ENCODE measurements at regions not wholly inside any gene's neighbourhood (a gene's known extent, or its start where the extent isn't known, plus 50 kb on each side); places are given as distances from the start of the nearest gene placed in this dataset.

GRCh38 chr15:100781061-100781960 is 98.3 kb upstream of the ALDH1A3 start:
- peak in 2 of 6 donors; percentile 2 to 5 for DNase-seq
- Histone ChIP-seq H3K4me3 (no peak overlapping the region), H3K36me3 (no peaks in the 10 kb centered on the region), H3K4me1 (no peaks in the 10 kb centered on the region), H3K27ac (no peak overlapping the region), H3K27me3 (no peaks in the 10 kb centered on the region), H3K9me3 (no peaks in the 10 kb centered on the region)
- intact Hi-C loops (cut with DNase I), result no loop called here
- no peak for TF ChIP-seq CTCF (IDR thresholded peaks at IDR 0.05)
- ATAC-seq, result no peak
- 78 to 90% methylated on average over 11 of the region's 11 CpGs for WGBS, 2 donors
- FAIRE-seq, result no peak

GRCh38 chr15:100781961-100782530 is 97.6 kb upstream of the ALDH1A3 start:
- 77 to 91% methylated on average over 5 to 7 of the region's 7 CpGs for WGBS, 2 donors
- DNase-seq (peak in 1 of 6 donors; percentile 5), FAIRE-seq (no peak), ATAC-seq (no peak)
- Histone ChIP-seq H3K4me1 (no peaks in the 10 kb centered on the region), H3K4me3 (no peak overlapping the region), H3K27ac (no peak overlapping the region), H3K9me3 (no peaks in the 10 kb centered on the region), H3K27me3 (no peaks in the 10 kb centered on the region), H3K36me3 (no peaks in the 10 kb centered on the region)
- intact Hi-C loops (cut with DNase I), result no loop called here
- no peak for TF ChIP-seq CTCF (IDR thresholded peaks at IDR 0.05)

GRCh38 chr15:100783291-100783690 is 96.3 kb upstream of the ALDH1A3 start:
- Histone ChIP-seq H3K36me3 (no peaks in the 10 kb centered on the region), H3K4me3 (no peak overlapping the region), H3K4me1 (no peaks in the 10 kb centered on the region), H3K9me3 (no peaks in the 10 kb centered on the region), H3K27ac (no peak overlapping the region), H3K27me3 (no peaks in the 10 kb centered on the region)
- intact Hi-C loops (cut with DNase I), result no loop called here
- no peak for ATAC-seq
- 72 to 75% methylated on average over 7 of the region's 7 CpGs for WGBS, 2 donors
- TF ChIP-seq CTCF (IDR thresholded peaks at IDR 0.05), result no peak
- no peak for FAIRE-seq
- peak in 1 of 6 donors; percentile 2 for DNase-seq

- DNase-seq (peak in 3 of 6 donors; percentile 6 to 35 (median 7)), FAIRE-seq (no peak), ATAC-seq (no peak)
- no peak overlapping the region for H3K4me3 ChIP-seq
- H3K27me3 ChIP-seq, result no peaks in the 10 kb centered on the region
- H3K9me3 ChIP-seq, result no peaks in the 10 kb centered on the region
- 71 to 80% methylated on average over 17 of the region's 17 CpGs for WGBS, 2 donors
- intact Hi-C loops (cut with DNase I), result no loop called here
- no peak overlapping the region for H3K27ac ChIP-seq
- H3K36me3 ChIP-seq, result no peaks in the 10 kb centered on the region
- no peak for TF ChIP-seq CTCF (IDR thresholded peaks at IDR 0.05)
- H3K4me1 ChIP-seq, result no peaks in the 10 kb centered on the region
These were observed 95.7 kb upstream of the ALDH1A3 start for GRCh38 chr15:100783760-100784492.

Data from pancreas (tissue), 10 donors.